HPDE6-E6E7 (cell line): ENCODE measurements at regions not wholly inside any gene's neighbourhood (a gene's known extent, or its start where the extent isn't known, plus 50 kb on each side); places are given as distances from the start of the nearest gene placed in this dataset.

Experiments used
- DNase-seq: peaks from one replicate; pipeline ENCODE4 v3.0.0; 2011; ENCODE audit warnings: missing footprints; ENCODE audit errors: extremely low spot score

DNA sequence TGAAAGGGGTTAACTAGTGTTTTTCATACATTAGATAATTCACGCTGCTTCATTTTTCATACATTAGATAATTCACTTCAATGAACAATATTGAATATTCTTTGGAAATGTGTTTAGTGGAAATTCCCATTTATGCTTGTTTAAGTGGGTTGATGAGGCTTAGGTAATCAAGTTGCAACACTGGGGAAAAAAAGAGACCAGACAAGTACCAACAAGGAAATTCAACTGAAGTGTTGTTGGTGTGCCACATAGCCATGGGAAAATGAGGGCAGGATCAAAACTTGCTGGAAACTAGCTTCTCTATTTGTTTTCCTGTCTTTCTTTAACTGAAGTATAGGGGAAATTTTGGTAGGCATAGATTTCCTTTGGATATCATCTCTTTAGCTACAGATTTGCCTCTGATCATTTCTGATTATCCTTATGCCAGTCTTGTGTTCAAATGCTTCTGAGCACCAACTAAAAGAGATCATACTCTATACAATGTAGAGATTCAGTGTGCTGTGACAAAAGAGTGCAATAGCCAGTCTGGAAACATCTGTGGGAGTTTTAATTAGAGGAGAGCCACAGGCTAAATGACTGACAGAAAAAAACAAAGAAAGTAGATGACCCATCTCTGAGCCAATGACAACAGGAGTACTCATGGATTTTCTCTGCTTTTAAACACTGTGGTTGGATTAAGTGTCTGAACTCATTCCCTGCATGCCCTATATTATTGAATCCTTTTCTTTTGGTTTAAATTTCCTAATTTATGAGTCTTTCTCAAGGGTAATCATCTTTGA, 67.6 kb upstream of the CTSC start:
- DNase-seq, result no peak

DNA sequence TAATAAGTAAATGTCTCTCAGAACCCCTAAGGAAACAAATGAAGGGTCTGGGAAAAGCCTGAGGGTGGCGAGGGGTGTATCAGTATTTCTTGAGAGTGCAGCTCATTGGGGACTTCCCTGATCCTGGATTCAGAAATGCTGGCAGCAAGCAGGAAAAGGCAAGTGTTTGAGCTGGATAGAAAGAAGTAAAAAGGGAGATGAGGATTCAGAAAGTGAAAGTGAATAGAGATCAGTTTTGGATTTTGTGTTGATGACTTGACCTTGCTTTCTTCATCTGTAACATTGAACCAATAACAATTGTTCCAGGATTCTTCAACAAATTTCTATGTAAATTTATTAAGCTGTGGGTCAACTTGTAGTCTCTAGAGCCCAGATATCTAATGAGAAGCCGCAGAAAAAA, 66.9 kb upstream of the CTSC start:
- no peak for DNase-seq

DNA sequence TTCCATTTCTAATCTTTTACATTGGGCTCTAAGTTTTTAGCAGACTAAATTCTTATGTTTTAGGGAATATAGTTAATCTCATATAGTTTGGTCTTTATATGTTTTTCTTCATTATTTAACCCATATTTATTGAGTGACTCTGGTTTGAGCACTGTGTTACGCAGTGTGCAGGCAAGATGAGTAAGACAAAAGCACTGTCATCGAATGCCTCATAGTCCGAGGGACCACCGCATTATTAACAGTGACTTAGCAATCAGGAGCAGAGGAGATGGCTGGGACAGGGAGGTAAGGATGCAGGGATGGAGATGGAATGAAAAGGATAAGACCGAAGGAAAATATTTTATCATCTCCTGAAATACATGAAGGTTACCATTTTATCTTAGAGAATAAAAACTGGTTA, 65.2 kb upstream of the CTSC start:
- DNase-seq, result no peak

DNA sequence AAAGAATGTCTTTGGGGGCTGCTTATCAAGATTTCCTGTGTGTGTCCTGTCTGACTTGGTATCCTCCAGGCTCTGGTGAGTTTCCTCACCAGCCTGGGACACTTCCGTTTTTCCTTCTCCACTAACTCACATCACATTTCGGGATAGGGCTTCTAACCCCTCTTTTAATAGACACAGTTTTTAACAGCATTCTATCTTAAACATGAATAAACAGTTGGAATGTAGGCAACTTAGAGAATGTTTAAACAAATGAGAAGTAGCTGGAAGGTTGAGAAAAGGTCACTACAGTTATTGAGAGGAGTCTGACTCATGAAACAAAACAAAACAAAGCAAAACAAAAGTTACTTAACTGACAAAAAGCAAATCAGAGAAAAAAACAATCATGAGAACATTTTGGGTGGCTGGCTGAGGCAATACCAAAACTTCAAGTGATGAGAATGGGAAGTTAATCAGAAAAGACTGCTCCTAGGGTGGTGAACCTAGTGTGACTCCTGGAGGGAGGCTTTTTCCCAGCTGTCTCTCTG, 64.7 kb upstream of the CTSC start:
- DNase-seq, result no peak

DNA sequence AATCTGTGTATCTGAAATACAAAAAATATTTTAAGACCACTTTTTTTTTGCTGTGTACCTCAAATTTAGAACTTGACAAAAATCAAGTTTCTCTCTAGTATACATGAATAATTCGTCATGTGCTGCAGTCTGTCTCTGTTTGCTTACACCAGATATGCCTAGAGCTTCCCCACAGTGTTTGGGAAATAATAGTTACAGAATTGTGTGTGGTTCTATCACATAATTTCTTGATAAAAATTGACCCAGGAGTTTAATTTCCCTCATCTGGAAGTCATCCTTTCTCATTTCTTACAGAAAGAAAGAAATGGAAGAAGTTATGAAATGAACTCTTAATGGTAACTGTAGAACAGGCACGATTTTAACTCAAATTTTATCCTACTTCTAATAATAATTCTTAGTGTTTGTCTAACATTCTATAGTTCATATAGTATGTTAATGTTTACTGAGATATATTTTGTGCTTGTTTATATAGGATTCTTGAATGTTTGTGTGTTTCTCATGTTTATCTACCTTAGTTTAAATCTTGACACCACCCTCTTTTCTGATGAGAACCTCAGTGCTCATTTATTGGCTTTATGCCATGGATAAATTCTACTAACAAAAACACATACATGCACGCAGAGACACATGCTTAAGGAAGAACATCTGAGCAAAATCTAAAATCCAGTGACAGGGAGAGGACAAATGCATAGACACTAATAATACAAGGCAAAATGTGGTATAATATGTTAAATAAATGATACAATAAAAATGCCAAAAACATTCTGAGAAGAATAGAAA, 61.4 kb upstream of the CTSC start:
- no peak for DNase-seq

DNA sequence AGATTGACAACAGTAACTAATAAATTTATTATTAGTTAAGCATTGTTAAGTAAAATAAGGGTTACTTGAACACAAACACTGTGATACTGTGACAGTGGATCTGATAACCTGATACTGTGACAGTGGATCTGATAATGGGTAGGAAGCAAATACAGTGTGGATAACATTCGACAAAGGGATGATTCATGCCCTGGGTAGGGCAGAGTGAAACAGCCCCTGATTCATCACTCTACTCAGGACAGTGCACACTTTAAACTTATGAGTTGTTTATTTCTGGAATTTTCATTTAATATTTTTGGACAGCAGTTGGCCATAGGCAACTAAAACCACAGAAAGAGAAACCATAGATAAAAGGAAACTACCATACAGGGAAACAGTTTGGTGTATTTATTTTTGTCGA, 60.8 kb upstream of the CTSC start:
- peak; percentile 82 for DNase-seq

DNA sequence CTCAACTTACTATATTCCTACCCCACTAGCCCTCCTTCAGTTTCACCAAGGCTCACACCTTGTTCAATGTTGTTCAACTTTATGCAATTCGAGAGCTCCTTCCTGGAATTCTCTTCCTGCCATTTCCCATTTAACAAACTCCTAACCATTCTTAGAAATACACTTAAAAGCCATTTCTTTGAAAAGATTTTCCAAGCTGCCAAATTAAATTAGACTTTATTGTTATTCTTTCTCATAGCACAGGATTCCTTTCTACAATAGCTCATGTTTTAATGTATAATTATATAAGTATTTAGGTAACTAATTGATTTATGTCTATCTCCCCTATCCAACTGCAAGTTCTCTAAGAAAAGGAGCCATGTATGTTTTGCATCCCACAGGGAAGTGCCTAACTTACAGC, 52.7 kb upstream of the CTSC start:
- no peak for DNase-seq

DNA sequence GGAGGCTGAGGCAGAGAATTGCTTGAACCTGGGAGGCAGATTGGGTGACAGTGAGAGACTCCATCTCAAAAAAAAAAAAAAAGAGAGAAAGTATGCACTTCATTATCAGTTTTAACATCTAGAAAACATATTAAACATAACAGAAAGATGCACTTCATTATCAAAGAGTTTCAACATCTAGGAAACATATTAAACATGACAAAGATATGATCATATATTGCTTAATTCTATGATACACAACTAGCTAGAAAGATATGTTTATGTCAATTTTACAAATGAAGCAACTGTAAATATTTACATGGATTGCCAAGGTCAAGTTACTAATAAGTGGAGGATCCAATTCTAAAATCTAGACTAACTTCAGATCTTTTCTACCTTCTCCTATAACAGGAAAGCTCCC, 50.4 kb upstream of the CTSC start:
- no peak for DNase-seq
